ENCODE measurements at regions not wholly inside any gene's neighbourhood (a gene's known extent, or its start where the extent isn't known, plus 50 kb on each side); places are given as distances from the start of the nearest gene placed in this dataset.
"Not testable (repeated sequence)": the region's sequence is repeated elsewhere in the genome, so short reads cannot be mapped to it uniquely, and the experiment has no call there.

GRCh38 chr3:124142389-124142970 is 150.6 kb upstream of the ROPN1 start:
- DNase-seq, result no peak

- DNase-seq, result no peak
Measured at GRCh38 chr3:124143047-124143446, 151.1 kb upstream of the ROPN1 start.

GRCh38 chr3:124144035-124144814 is 152.3 kb upstream of the ROPN1 start:
- no peak for DNase-seq

GRCh38 chr3:124147429-124147828 is 155.5 kb upstream of the ROPN1 start:
- no peak for DNase-seq

- no peak for DNase-seq
Measured at GRCh38 chr3:124147946-124148345, 156.0 kb upstream of the ROPN1 start.

- DNase-seq, result no peak
Measured at GRCh38 chr3:124149081-124149480, 157.2 kb upstream of the ROPN1 start.

- no peak for DNase-seq
Measured at GRCh38 chr3:124149771-124150170, 157.8 kb upstream of the ROPN1 start.

GRCh38 chr3:124152891-124153290 is 161.0 kb upstream of the ROPN1 start:
- DNase-seq, result not testable (repeated sequence)

GRCh38 chr3:124156866-124157712 is 165.2 kb upstream of the ROPN1 start:
- DNase-seq, result no peak

GRCh38 chr3:124157748-124158147 is 165.8 kb upstream of the ROPN1 start:
- DNase-seq, result no peak

- no peak for DNase-seq
Measured at GRCh38 chr3:124158168-124158881, 166.4 kb upstream of the ROPN1 start.

GRCh38 chr3:124161448-124161847 is 169.5 kb upstream of the ROPN1 start:
- no peak for DNase-seq

- DNase-seq, result no peak
Measured at GRCh38 chr3:124163689-124164088, 171.8 kb upstream of the ROPN1 start.

GRCh38 chr3:124168271-124168670 is 176.3 kb upstream of the ROPN1 start:
- no peak for DNase-seq

- DNase-seq, result no peak
Measured at GRCh38 chr3:124172283-124172682, 180.4 kb upstream of the ROPN1 start.

- DNase-seq, result no peak
Measured at GRCh38 chr3:124172816-124173215, 180.9 kb upstream of the ROPN1 start.

GRCh38 chr3:124174476-124174875 is 182.6 kb upstream of the ROPN1 start:
- DNase-seq, result no peak

- no peak for DNase-seq
Measured at GRCh38 chr3:124174910-124175874, 183.3 kb upstream of the ROPN1 start.

GRCh38 chr3:124177071-124177470 is 185.1 kb upstream of the ROPN1 start:
- DNase-seq, result no peak

- DNase-seq, result no peak
Measured at GRCh38 chr3:124178531-124178930, 186.6 kb upstream of the ROPN1 start.

GRCh38 chr3:124200407-124200806 is 208.5 kb upstream of the ROPN1 start:
- DNase-seq, result no peak

GRCh38 chr3:124201226-124201625 is 209.3 kb upstream of the ROPN1 start:
- DNase-seq, result no peak
